ENCODE measurements at regions not wholly inside any gene's neighbourhood (a gene's known extent, or its start where the extent isn't known, plus 50 kb on each side); places are given as distances from the start of the nearest gene placed in this dataset.

GRCh38 chr5:3339798-3340115 is 255.9 kb upstream of the IRX1 start:
- Histone ChIP-seq H3K4me3 (no peak overlapping the region), H3K9me3 (no peaks in the 10 kb centered on the region), H3K27ac (no peak overlapping the region), H3K36me3 (no peaks in the 10 kb centered on the region), H3K4me1 (no peaks in the 10 kb centered on the region), H3K27me3 (no peaks in the 10 kb centered on the region)
- intact Hi-C loops (cut with DNase I) = no loop called here
- DNase-seq = peak; percentile 25
- WGBS, 2 donors = 79 to 80% methylated on average over 10 of the region's 10 CpGs
- no peak for TF ChIP-seq POLR2AphosphoS5 (IDR thresholded peaks at IDR 0.05)
- TF ChIP-seq CTCF (IDR thresholded peaks at IDR 0.05) = no peak
- no peak for TF ChIP-seq EP300 (IDR thresholded peaks at IDR 0.05)
- no peak for TF ChIP-seq POLR2A (IDR thresholded peaks at IDR 0.05)

DNA sequence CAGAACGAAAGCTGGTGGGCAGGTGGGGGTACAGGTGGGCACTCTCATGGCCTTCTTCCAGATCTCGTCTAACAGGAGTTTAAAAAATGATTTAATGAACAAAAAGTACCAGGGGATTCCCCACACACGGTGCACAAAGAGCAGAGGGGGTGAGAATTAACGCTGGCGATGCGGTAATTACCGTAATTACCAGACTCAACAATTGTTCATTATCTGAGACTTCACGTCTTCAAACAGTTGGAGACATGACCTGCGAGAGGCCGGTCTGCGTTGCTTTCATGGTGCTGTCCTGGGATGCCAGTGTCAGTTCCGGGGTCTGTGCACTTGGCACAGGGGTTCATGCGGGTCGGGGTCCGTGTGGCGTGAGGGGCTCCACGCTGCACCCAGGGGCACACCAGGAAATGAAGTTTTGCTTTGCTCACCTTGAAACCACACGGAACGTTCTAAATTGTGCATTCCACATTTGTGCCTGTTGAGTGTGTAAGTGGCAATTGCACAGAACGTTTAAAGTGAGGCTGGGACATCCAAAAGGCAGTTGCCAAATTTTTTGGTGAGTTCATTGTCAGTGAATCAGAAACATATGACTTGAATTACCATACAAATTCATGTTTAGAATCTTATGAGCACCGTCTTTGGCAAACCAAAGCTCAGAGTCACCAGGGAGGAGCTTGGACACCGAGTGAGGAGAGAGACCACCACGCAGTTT is 256.4 kb upstream of the IRX1 start:
- 80 to 84% methylated on average over 23 of the region's 23 CpGs for WGBS, 2 donors
- Histone ChIP-seq H3K27me3 (no peaks in the 10 kb centered on the region), H3K4me1 (no peaks in the 10 kb centered on the region), H3K27ac (no peak overlapping the region), H3K36me3 (no peaks in the 10 kb centered on the region), H3K4me3 (no peak overlapping the region), H3K9me3 (no peaks in the 10 kb centered on the region)
- intact Hi-C loops (cut with DNase I) = no loop called here
- TF ChIP-seq POLR2A (IDR thresholded peaks at IDR 0.05) = no peak
- no peak for TF ChIP-seq POLR2AphosphoS5 (IDR thresholded peaks at IDR 0.05)
- no peak for TF ChIP-seq CTCF (IDR thresholded peaks at IDR 0.05)
- TF ChIP-seq EP300 (IDR thresholded peaks at IDR 0.05) = no peak
- peak; percentile 19 for DNase-seq

DNA sequence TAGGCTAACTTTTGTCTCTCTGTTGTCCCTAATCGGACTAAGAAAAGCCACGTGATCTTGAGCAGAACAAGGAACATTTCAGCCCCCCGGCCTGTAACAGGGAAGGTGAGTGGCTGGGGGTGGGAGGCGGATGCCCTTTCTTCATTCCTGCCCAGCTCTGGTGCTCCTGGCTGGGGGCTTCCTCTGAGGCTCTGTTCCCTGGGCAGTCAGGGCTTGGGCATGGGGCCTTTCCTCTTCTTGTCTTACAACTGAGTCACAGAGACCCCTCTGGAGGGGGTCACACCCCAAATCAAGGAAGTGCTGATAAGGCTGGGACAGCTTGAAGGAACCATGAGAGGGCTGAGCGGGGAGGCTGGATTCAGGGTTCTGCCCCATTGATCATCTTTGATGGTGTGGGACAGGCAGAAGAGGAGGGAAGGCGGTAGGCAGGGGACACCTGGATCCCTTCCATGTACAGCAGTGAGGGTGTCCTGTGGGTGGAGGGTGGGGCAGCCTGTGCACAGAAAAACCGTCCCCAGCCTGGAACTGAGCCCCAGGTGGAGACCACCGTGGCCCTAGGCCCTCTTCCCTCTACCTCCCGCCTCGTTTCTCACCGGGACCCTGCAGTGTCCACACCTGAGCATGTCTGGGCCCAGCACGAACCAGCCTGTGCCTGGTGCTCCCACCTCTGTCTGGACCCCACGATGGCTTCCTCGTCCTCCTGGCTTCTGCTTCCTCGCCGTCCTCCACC is 257.7 kb upstream of the IRX1 start:
- H3K36me3 ChIP-seq = no peaks in the 10 kb centered on the region
- peak; percentile 48 for DNase-seq
- no peak overlapping the region for H3K4me3 ChIP-seq
- no peaks in the 10 kb centered on the region for H3K27me3 ChIP-seq
- H3K27ac ChIP-seq = no peak overlapping the region
- no peaks in the 10 kb centered on the region for H3K9me3 ChIP-seq
- TF ChIP-seq EP300 (IDR thresholded peaks at IDR 0.05) = no peak
- no peak for TF ChIP-seq POLR2AphosphoS5 (IDR thresholded peaks at IDR 0.05)
- no peak for TF ChIP-seq CTCF (IDR thresholded peaks at IDR 0.05)
- TF ChIP-seq POLR2A (IDR thresholded peaks at IDR 0.05) = no peak
- intact Hi-C loops (cut with DNase I) = no loop called here
- 79 to 83% methylated on average over 16 of the region's 16 CpGs for WGBS, 2 donors
- no peaks in the 10 kb centered on the region for H3K4me1 ChIP-seq

DNA sequence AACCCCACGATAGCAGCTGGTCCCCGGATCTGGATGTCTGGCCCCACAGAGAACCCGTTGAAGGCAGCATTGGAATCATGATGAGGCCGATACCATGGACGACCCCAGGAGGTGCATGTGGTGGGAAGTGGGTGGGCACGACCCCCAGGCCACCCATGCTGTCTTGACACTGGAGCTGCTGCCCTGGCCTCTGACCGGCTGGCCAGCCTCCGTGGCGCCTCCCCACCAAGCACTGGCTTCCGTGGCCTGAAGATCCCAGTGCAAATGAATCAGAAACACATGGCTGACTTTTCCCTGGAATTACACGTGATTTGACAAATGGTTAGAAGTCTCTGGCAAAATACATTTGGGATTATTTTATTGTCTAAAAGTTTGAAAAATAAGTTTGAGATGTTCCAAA is 259.0 kb upstream of the IRX1 start:
- Histone ChIP-seq H3K27me3 (no peaks in the 10 kb centered on the region), H3K4me1 (no peaks in the 10 kb centered on the region), H3K27ac (no peak overlapping the region), H3K9me3 (no peaks in the 10 kb centered on the region), H3K36me3 (no peaks in the 10 kb centered on the region), H3K4me3 (no peak overlapping the region)
- TF ChIP-seq POLR2A (IDR thresholded peaks at IDR 0.05) = no peak
- TF ChIP-seq CTCF (IDR thresholded peaks at IDR 0.05) = no peak
- TF ChIP-seq EP300 (IDR thresholded peaks at IDR 0.05) = no peak
- TF ChIP-seq POLR2AphosphoS5 (IDR thresholded peaks at IDR 0.05) = no peak
- peak; percentile 38 for DNase-seq
- intact Hi-C loops (cut with DNase I) = no loop called here
- WGBS, 2 donors = 73 to 81% methylated on average over 11 of the region's 11 CpGs

Measured in sigmoid colon (tissue), 6 donors.